ENCODE measurements at regions not wholly inside any gene's neighbourhood (a gene's known extent, or its start where the extent isn't known, plus 50 kb on each side); places are given as distances from the start of the nearest gene placed in this dataset.

- no peak for TF ChIP-seq CTCF (IDR thresholded peaks at IDR 0.05; ENCODE audit: control insufficient read depth, insufficient read depth, low read depth, low read length, missing control alignments)
- DNase-seq (ENCODE audit: low read depth): no peak
- H3K4me3 ChIP-seq (ENCODE audit: control insufficient read depth, low read depth, low read length): no peak overlapping the region
Measured at GRCh38 chr22:47320560-47320959, 558.1 kb downstream of the TBC1D22A start.

GRCh38 chr22:47318041-47318737 is 555.7 kb downstream of the TBC1D22A start:
- no peak overlapping the region for H3K4me3 ChIP-seq (ENCODE audit: control insufficient read depth, low read depth, low read length)
- no peak for TF ChIP-seq CTCF (IDR thresholded peaks at IDR 0.05; ENCODE audit: control insufficient read depth, insufficient read depth, low read depth, low read length, missing control alignments)
- DNase-seq (ENCODE audit: low read depth): no peak

GRCh38 chr22:47315862-47316419 is 553.5 kb downstream of the TBC1D22A start:
- no peak for DNase-seq (ENCODE audit: low read depth)

GRCh38 chr22:47310601-47311000 is 548.2 kb downstream of the TBC1D22A start:
- no peak overlapping the region for H3K4me3 ChIP-seq (ENCODE audit: control insufficient read depth, low read depth, low read length)
- TF ChIP-seq CTCF (IDR thresholded peaks at IDR 0.05; ENCODE audit: control insufficient read depth, insufficient read depth, low read depth, low read length, missing control alignments): no peak
- no peak for DNase-seq (ENCODE audit: low read depth)

More at GRCh38 chr22:47315862-47316419, 553.5 kb downstream of the TBC1D22A start:
- TF ChIP-seq CTCF (IDR thresholded peaks at IDR 0.05; ENCODE audit: control insufficient read depth, insufficient read depth, low read depth, low read length, missing control alignments): no peak
- H3K4me3 ChIP-seq (ENCODE audit: control insufficient read depth, low read depth, low read length): no peak overlapping the region

- DNase-seq (ENCODE audit: low read depth): no peak
- H3K4me3 ChIP-seq (ENCODE audit: control insufficient read depth, low read depth, low read length): no peak overlapping the region
- no peak for TF ChIP-seq CTCF (IDR thresholded peaks at IDR 0.05; ENCODE audit: control insufficient read depth, insufficient read depth, low read depth, low read length, missing control alignments)
Measured at GRCh38 chr22:47309946-47310345, 547.5 kb downstream of the TBC1D22A start.

GRCh38 chr22:47309476-47309875 is 547.0 kb downstream of the TBC1D22A start:
- H3K4me3 ChIP-seq (ENCODE audit: control insufficient read depth, low read depth, low read length): no peak overlapping the region
- DNase-seq (ENCODE audit: low read depth): no peak
- TF ChIP-seq CTCF (IDR thresholded peaks at IDR 0.05; ENCODE audit: control insufficient read depth, insufficient read depth, low read depth, low read length, missing control alignments): no peak

All from AG09309 (cell line).